Epithelial cell of proximal tubule (primary cell): ENCODE measurements at regions not wholly inside any gene's neighbourhood (a gene's known extent, or its start where the extent isn't known, plus 50 kb on each side); places are given as distances from the start of the nearest gene placed in this dataset.

ENCODE experiments used
- DNase-seq: peaks from one replicate; pipeline ENCODE4 v3.0.0-alpha.2; 2011; ENCODE audit warnings: low read depth
- H3K4me3 ChIP-seq: 2 replicates; pipeline ENCODE4 v1.5.1; 2011; ENCODE audit warnings: low read depth, mild to moderate bottlenecking, low read length
- TF ChIP-seq, protein P1 (sequence below): conservative IDR thresholded peaks from 2 replicates; pipeline ENCODE4 v1.5.1; 2012; ENCODE audit warnings: low read depth, mild to moderate bottlenecking, low read length

DNA sequence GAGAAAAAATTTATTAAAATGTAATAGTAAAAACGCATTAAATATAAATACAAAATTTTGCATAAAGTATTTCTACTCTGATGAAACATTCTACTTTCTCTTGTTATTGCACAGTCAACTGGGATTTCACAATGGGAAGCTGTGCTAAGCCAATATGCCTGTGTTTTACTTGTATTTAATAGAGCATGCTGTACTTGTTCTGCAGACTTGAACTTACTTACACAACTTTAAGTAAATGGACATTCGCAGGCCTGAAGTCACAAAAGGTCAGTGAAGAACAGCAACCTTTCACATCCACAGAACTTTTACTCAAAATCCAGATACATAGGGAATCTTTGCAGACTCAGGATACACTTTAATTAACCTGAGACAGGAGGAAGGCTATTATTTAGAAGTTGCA lies 409.5 kb downstream of the BTBD3 start:
- no peak for DNase-seq
- TF ChIP-seq, protein P1, sequence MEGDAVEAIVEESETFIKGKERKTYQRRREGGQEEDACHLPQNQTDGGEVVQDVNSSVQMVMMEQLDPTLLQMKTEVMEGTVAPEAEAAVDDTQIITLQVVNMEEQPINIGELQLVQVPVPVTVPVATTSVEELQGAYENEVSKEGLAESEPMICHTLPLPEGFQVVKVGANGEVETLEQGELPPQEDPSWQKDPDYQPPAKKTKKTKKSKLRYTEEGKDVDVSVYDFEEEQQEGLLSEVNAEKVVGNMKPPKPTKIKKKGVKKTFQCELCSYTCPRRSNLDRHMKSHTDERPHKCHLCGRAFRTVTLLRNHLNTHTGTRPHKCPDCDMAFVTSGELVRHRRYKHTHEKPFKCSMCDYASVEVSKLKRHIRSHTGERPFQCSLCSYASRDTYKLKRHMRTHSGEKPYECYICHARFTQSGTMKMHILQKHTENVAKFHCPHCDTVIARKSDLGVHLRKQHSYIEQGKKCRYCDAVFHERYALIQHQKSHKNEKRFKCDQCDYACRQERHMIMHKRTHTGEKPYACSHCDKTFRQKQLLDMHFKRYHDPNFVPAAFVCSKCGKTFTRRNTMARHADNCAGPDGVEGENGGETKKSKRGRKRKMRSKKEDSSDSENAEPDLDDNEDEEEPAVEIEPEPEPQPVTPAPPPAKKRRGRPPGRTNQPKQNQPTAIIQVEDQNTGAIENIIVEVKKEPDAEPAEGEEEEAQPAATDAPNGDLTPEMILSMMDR = no peak
- no peak overlapping the region for H3K4me3 ChIP-seq

DNA sequence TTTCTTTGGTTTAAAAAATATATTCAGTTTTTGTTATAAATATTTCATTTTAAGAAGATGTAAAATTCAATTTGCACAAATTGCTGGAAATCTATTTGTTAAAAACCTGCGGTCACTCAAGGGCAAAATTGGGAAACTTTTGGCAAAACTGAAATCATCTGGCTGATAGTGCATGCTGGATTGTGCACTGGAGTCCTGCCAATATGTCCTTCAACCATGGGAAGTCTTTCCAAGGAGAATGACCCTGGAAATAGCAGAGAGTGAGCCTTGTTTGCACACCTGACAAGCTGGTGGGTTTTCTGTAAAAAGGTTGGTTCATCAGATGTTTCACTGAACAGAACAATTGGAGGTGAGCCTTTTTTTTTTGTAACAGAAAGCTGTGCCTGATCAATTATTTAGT lies 413.5 kb downstream of the BTBD3 start:
- TF ChIP-seq, protein P1 = no peak
- DNase-seq = no peak
- no peak overlapping the region for H3K4me3 ChIP-seq

DNA sequence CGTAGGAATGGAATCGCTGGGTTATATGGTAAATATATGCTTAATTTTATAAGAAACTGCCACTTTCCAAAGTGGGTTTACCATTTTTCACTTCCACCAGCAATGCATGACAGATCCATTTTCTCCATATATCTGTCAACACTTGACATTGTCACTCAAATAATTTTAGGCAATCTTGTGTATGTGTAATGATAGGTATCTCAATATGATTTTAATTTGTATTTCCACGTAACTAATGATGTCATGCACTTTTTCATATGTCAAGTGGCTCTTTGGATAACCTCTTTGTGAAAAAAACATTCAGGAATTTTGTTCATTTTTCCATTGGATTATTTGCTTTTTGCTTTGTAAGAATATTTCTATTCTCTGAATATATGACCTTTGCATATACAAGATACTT lies 419.9 kb downstream of the BTBD3 start:
- no peak overlapping the region for H3K4me3 ChIP-seq
- TF ChIP-seq, protein P1 = no peak
- DNase-seq = no peak

DNA sequence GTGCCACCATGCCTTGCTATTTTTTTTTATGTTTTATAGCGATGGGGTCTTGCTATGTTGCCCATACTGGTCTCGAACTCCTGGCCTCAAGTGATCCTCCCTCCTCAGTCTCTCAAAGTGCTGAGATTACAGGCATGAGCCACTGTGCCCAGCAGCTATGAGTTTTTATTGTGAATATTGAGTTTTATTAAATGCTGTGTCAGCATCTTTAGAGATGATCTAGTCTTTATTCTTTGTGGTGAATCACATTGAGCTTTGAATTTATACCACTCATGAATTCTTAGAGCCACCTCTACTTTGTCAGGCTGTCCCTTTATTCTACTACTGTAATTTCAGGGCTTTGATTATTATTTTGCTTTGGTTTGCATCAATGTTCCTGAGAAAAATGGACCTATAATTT lies 428.3 kb downstream of the BTBD3 start:
- DNase-seq = no peak
- TF ChIP-seq, protein P1 = no peak

DNA sequence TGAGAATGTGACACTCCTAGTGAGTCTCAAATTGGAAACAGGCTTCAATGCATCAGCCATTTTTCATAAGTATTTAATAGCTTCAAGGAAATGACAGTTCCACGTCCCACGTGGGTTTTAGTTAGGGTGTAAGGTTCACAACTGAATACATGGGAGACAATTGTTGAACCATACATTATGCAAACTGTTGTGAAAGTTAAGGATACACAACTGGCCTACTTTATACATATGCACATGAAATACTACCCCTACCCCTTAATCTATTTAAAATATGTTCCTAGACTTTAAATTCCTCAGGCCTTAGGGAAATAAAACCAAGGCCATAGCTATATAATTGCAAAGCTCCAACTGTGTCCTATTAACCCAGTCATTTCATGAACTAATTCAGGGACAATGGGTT lies 436.1 kb downstream of the BTBD3 start:
- TF ChIP-seq, protein P1 = no peak
- H3K4me3 ChIP-seq = no peak overlapping the region
- DNase-seq = no peak

More for the DNA sequence above, 428.3 kb downstream of the BTBD3 start:
- H3K4me3 ChIP-seq = no peak overlapping the region

DNA sequence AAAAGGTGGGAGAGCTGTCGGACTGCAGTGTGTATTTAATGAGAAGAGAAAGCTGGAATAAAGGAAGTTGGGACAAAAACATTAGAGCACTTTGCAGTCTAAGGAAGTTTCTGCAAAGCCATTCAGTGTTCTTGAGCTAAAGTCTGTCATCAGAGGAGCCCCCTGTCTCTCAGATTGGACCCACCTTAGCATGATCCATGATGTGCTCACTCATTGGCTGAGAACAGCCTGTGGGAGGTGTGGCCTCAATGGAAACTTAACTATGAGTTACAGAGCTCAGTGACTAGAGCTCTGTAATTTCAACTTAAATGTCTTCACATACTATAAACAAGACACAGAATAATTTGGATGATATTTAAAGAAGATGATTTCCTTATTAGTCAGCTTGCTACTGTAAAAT lies 437.0 kb downstream of the BTBD3 start:
- no peak for DNase-seq
- no peak overlapping the region for H3K4me3 ChIP-seq
- TF ChIP-seq, protein P1 = no peak

DNA sequence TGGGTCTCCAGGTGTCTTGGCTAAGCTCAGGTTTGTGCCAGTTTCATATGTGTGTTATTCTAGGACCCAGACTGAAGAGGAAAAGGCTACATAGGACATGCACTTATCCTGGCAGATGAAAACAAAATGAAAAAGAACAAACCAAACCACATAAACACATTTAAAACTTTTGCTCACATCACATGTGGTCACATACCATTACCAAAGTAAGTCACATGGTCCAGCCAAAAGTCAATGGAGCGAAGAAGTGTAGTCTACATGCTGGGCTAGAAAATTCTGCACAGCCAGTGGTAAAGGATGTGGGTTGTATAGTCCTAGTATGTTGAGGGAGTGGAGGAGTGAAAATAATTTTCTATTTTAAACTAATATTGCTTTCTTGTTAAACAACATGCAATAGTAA lies 437.5 kb downstream of the BTBD3 start:
- H3K4me3 ChIP-seq = no peak overlapping the region
- no peak for DNase-seq
- TF ChIP-seq, protein P1 = no peak
